DOHH2 (cell line): ENCODE measurements at regions not wholly inside any gene's neighbourhood (a gene's known extent, or its start where the extent isn't known, plus 50 kb on each side); places are given as distances from the start of the nearest gene placed in this dataset.

ENCODE experiments used
- H3F3A ChIP-seq: fragments of 200-600 bp; sonication (generic), shearing (Covaris generic); 2 replicates; pipeline ENCODE4 v1.6.0; 2016; ENCODE audit warnings: antibody characterized with exemption, mild to moderate bottlenecking; ENCODE audit not compliant: control insufficient read depth, insufficient read depth
- H3K27ac ChIP-seq: fragments of 200-600 bp; sonication (generic); 2 replicates; pipeline ENCODE4 v1.5.1; 2014; ENCODE audit warnings: low read depth, mild to moderate bottlenecking, low read length, moderate library complexity
- H3K27me3 ChIP-seq: fragments of 200-600 bp; sonication (generic); 2 replicates; pipeline ENCODE4 v1.6.1; 2014; ENCODE audit warnings: mild to moderate bottlenecking, low read length, mixed read lengths; ENCODE audit not compliant: control insufficient read depth
- H3K36me3 ChIP-seq: fragments of 200-600 bp; sonication (generic); 2 replicates; pipeline ENCODE4 v1.6.1; 2014; ENCODE audit warnings: mild to moderate bottlenecking, low read length, moderate library complexity, mixed read lengths; ENCODE audit not compliant: control insufficient read depth
- H3K4me1 ChIP-seq: fragments of 200-600 bp; sonication (generic); 2 replicates; pipeline ENCODE4 v1.6.1; 2014; ENCODE audit warnings: mild to moderate bottlenecking, low read length, mixed read lengths; ENCODE audit not compliant: control insufficient read depth
- H3K4me2 ChIP-seq: fragments of 200-600 bp; sonication (generic); 2 replicates; pipeline ENCODE4 v1.6.0; 2014; ENCODE audit warnings: mild to moderate bottlenecking, low read length, moderate library complexity
- H3K4me3 ChIP-seq: fragments of 200-600 bp; sonication (generic); 2 replicates; pipeline ENCODE4 v1.5.1; 2014; ENCODE audit warnings: mild to moderate bottlenecking, low read length, mixed read lengths
- H3K79me2 ChIP-seq: fragments of 200-600 bp; sonication (generic); 2 replicates; pipeline ENCODE4 v1.6.1; 2014; ENCODE audit warnings: mild to moderate bottlenecking, low read length, mixed read lengths; ENCODE audit not compliant: control insufficient read depth
- H3K9me2 ChIP-seq: fragments of 200-600 bp; sonication (generic); replicated peaks from 2 replicates; pipeline ENCODE4 v1.6.1; 2014; ENCODE audit warnings: mild to moderate bottlenecking, low read length, mixed read lengths; ENCODE audit not compliant: control insufficient read depth
- H3K9me3 ChIP-seq: fragments of 200-600 bp; sonication (generic); 2 replicates; pipeline ENCODE4 v1.6.1; 2014; ENCODE audit warnings: antibody characterized with exemption, low read length, mixed read lengths; ENCODE audit not compliant: control insufficient read depth, insufficient read depth
- H4K20me1 ChIP-seq: fragments of 200-600 bp; sonication (generic); 2 replicates; pipeline ENCODE4 v1.6.0; 2014; ENCODE audit warnings: low read depth, mild to moderate bottlenecking, antibody characterized with exemption, low read length, moderate library complexity; ENCODE audit not compliant: control insufficient read depth, insufficient read depth
- CTCF ChIP-seq: fragments of 200-600 bp; sonication (generic); IDR thresholded peaks from one replicate; pipeline ENCODE4 v1.5.1; 2014; ENCODE audit warnings: antibody characterized with exemption, mild to moderate bottlenecking, low read depth, low read length; ENCODE audit not compliant: poor library complexity, severe bottlenecking
- EZH2phosphoT487 ChIP-seq: fragments of 200-600 bp; sonication (generic); IDR thresholded peaks from 2 replicates; pipeline ENCODE4 v1.6.1; 2017; ENCODE audit warnings: borderline replicate concordance, mild to moderate bottlenecking, antibody characterized with exemption, low read length, moderate library complexity, mixed read lengths

- H4K20me1 ChIP-seq, result no peaks in the 10 kb centered on the region
- H3F3A ChIP-seq, result no peaks in the 10 kb centered on the region
- no peaks in the 10 kb centered on the region for H3K27me3 ChIP-seq
- no peaks in the 10 kb centered on the region for H3K36me3 ChIP-seq
- no peaks in the 10 kb centered on the region for H3K9me3 ChIP-seq
- H3K9me2 ChIP-seq, result no peaks in the 10 kb centered on the region
- H3K27ac ChIP-seq, result no peak overlapping the region
- no peaks in the 10 kb centered on the region for H3K4me1 ChIP-seq
- H3K79me2 ChIP-seq, result no peaks in the 10 kb centered on the region
- TF ChIP-seq EZH2phosphoT487, result no peak
- TF ChIP-seq CTCF, result no peak
- H3K4me2 ChIP-seq, result no peak overlapping the region
- H3K4me3 ChIP-seq, result no peak overlapping the region
Observed at GRCh38 chr6:48178700-48179099, 67.7 kb upstream of the PTCHD4 start.

GRCh38 chr6:48177786-48178185, 66.8 kb upstream of the PTCHD4 start:
- no peaks in the 10 kb centered on the region for H3F3A ChIP-seq
- H3K4me1 ChIP-seq, result no peaks in the 10 kb centered on the region
- no peaks in the 10 kb centered on the region for H3K79me2 ChIP-seq
- H3K4me3 ChIP-seq, result no peak overlapping the region
- TF ChIP-seq CTCF, result no peak
- TF ChIP-seq EZH2phosphoT487, result no peak
- H3K27ac ChIP-seq, result no peak overlapping the region
- H3K9me2 ChIP-seq, result no peaks in the 10 kb centered on the region
- no peaks in the 10 kb centered on the region for H3K9me3 ChIP-seq
- H4K20me1 ChIP-seq, result no peaks in the 10 kb centered on the region
- H3K27me3 ChIP-seq, result no peaks in the 10 kb centered on the region
- H3K4me2 ChIP-seq, result no peak overlapping the region
- H3K36me3 ChIP-seq, result no peaks in the 10 kb centered on the region

GRCh38 chr6:48176645-48177308, 65.8 kb upstream of the PTCHD4 start:
- Histone ChIP-seq H3K4me2 (no peak overlapping the region), H3K79me2 (no peaks in the 10 kb centered on the region), H3F3A (no peaks in the 10 kb centered on the region), H3K27me3 (no peaks in the 10 kb centered on the region), H4K20me1 (no peaks in the 10 kb centered on the region), H3K9me3 (no peaks in the 10 kb centered on the region), H3K4me1 (no peaks in the 10 kb centered on the region), H3K4me3 (no peak overlapping the region), H3K27ac (no peak overlapping the region), H3K36me3 (no peaks in the 10 kb centered on the region), H3K9me2 (no peaks in the 10 kb centered on the region)
- TF ChIP-seq CTCF (no peak), EZH2phosphoT487 (no peak)

- Histone ChIP-seq H3K27me3 (no peaks in the 10 kb centered on the region), H4K20me1 (no peaks in the 10 kb centered on the region), H3K9me2 (no peaks in the 10 kb centered on the region), H3K4me3 (no peak overlapping the region), H3K36me3 (no peaks in the 10 kb centered on the region), H3F3A (no peaks in the 10 kb centered on the region), H3K4me1 (no peaks in the 10 kb centered on the region), H3K27ac (no peak overlapping the region), H3K79me2 (no peaks in the 10 kb centered on the region), H3K4me2 (no peak overlapping the region), H3K9me3 (no peaks in the 10 kb centered on the region)
- TF ChIP-seq EZH2phosphoT487, result no peak
- no peak for TF ChIP-seq CTCF
Observed at GRCh38 chr6:48169635-48170034, 58.6 kb upstream of the PTCHD4 start.
